ENCODE measurements at regions not wholly inside any gene's neighbourhood (a gene's known extent, or its start where the extent isn't known, plus 50 kb on each side); places are given as distances from the start of the nearest gene placed in this dataset.

- TF ChIP-seq CTCF (IDR thresholded peaks at IDR 0.05; ENCODE audit: extremely low read depth in 1 of 2, insufficient read depth in 1 of 2, low read depth in 1 of 2, low read length in 2 of 2) (no peak), EZH2 (IDR thresholded peaks at IDR 0.05; ENCODE audit: borderline replicate concordance, low read depth, low read length, severe bottlenecking) (no peak), GATA2 (IDR thresholded peaks at IDR 0.05; ENCODE audit: insufficient read depth, insufficient read length, low read depth, low read length) (no peak), MAX (IDR thresholded peaks at IDR 0.05; ENCODE audit: insufficient read depth, insufficient read length) (no peak), JUN (IDR thresholded peaks at IDR 0.05; ENCODE audit: borderline replicate concordance, insufficient read depth, insufficient read length, low read depth) (no peak), POLR2A (IDR thresholded peaks at IDR 0.05; ENCODE audit: low read depth, low read length) (no peak)
Measured at GRCh38 chr11:80868831-80869230, 1428.0 kb upstream of the TENM4 start.
